GM12878 (cell line): ENCODE measurements at regions not wholly inside any gene's neighbourhood (a gene's known extent, or its start where the extent isn't known, plus 50 kb on each side); places are given as distances from the start of the nearest gene placed in this dataset.
"Not testable (repeated sequence)": the region's sequence is repeated elsewhere in the genome, so short reads cannot be mapped to it uniquely, and the experiment has no call there.

Experiments
- ATAC-seq: fragments of 200-7000 bp; cut with Tn5 transposase; 3 replicates; pipeline ENCODE4 v1.9.1; 2020; ENCODE audit warnings: mild to moderate bottlenecking, moderate library complexity
- BruUV-seq: library from RNA; stranded (reverse); fragments of 400-500 nt; replicated peaks from 2 replicates; lab custom pipeline; 2021; lab: Mats Ljungman, UMichigan
- CTCF ChIA-PET: fragments of 300-600 bp; sonication (Branson Sonifier 250); formaldehyde crosslinking; extraction: SDS; loops from one replicate; lab custom pipeline; 2021; ENCODE audit warnings: inconsistent platforms; lab: Yijun Ruan, JAX
- POLR2A ChIA-PET: fragments of 350-600 bp; formaldehyde crosslinking; extraction: SDS; loops from one replicate; lab custom pipeline; 2021; ENCODE audit warnings: inconsistent platforms; lab: Charles Lee
- RAD21 ChIA-PET: fragments of 300-600 bp; sonication (Branson Sonifier 250); formaldehyde crosslinking; loops from one replicate; lab custom pipeline; 2023; ENCODE audit warnings: antibody characterized with exemption; ENCODE audit not compliant: unreplicated experiment; lab: Charles Lee
- SMC1A ChIA-PET: fragments of 300-600 bp; sonication (Branson Sonifier 250); formaldehyde crosslinking; loops from one replicate; lab custom pipeline; 2023; ENCODE audit not compliant: unreplicated experiment, uncharacterized antibody; lab: Charles Lee
- DNase-seq: peaks from one replicate; pipeline ENCODE4 v3.0.0-alpha.2; 2011; ENCODE audit warnings: low read depth, low spot score
- FAIRE-seq: peaks from 3 replicates; lab custom pipeline; 2011; peaks lifted over from hg19 to GRCh38; lab: Jason Lieb, UNC
- H2AFZ ChIP-seq: 2 replicates; pipeline ENCODE4 v1.6.0; 2011; ENCODE audit warnings: low read depth, low read length, control low read depth; ENCODE audit not compliant: control insufficient read depth
- H3K27ac ChIP-seq: 2 replicates; pipeline ENCODE4 v1.5.1; 2011; ENCODE audit warnings: control low read depth; ENCODE audit not compliant: control insufficient read depth, insufficient read depth
- H3K27me3 ChIP-seq, 2 experiments: replicated peaks in 1 of 2; 2 replicates each; pipeline versions ENCODE4 v1.6.0 to v1.6.1; 2011; ENCODE audit warnings: low read length in 1 of 2; ENCODE audit not compliant: control insufficient read depth in 2 of 2, insufficient read depth in 2 of 2
- H3K36me3 ChIP-seq, 2 experiments: 2 replicates each; pipeline ENCODE4 v1.5.1; 2011; ENCODE audit warnings: low read length in 1 of 2; ENCODE audit not compliant: control insufficient read depth in 2 of 2, insufficient read depth in 2 of 2
- H3K4me1 ChIP-seq: 2 replicates; pipeline ENCODE4 v1.6.1; 2011; ENCODE audit warnings: mild to moderate bottlenecking, low read length, moderate library complexity, mixed read lengths; ENCODE audit not compliant: control insufficient read depth, insufficient read depth
- H3K4me2 ChIP-seq: 2 replicates; pipeline ENCODE4 v1.6.0; 2011; ENCODE audit warnings: control low read depth; ENCODE audit not compliant: control insufficient read depth, insufficient read depth
- H3K4me3 ChIP-seq: fragments of 200-600 bp; sonication (generic); 2 replicates; pipeline ENCODE4 v1.5.1; 2016
- H3K79me2 ChIP-seq: 2 replicates; pipeline ENCODE4 v1.6.0; 2011; ENCODE audit warnings: low read length; ENCODE audit not compliant: control insufficient read depth, insufficient read depth
- H3K9ac ChIP-seq: 2 replicates; pipeline ENCODE4 v1.8.0; 2011; ENCODE audit warnings: low read length, control low read depth, mixed read lengths; ENCODE audit not compliant: control insufficient read depth, insufficient read depth
- H3K9me3 ChIP-seq: replicated peaks from 3 replicates; pipeline ENCODE4 v1.5.1; 2011; ENCODE audit warnings: mild to moderate bottlenecking, low read length; ENCODE audit not compliant: control insufficient read depth, insufficient read depth
- H4K20me1 ChIP-seq: 2 replicates; pipeline ENCODE4 v1.6.0; 2011; ENCODE audit not compliant: control insufficient read depth, insufficient read depth
- BHLHE40 ChIP-seq, 2 experiments: fragments of 450-650 bp in 1 of 2; IDR thresholded peaks; 2 replicates each; pipeline ENCODE4 v1.6.1; 2011 to 2017; ENCODE audit warnings: low read depth in 2 of 2, borderline replicate concordance in 1 of 2, improper control_type of control experiment in 1 of 2, low read length in 1 of 2, mild to moderate bottlenecking in 1 of 2
- CEBPZ ChIP-seq: fragments of 150-350 bp; IDR thresholded peaks from 2 replicates; pipeline ENCODE4 v1.6.1; 2016; ENCODE audit warnings: low read depth, low read length
- TCF7 ChIP-seq: IDR thresholded peaks from 2 replicates; pipeline ENCODE4 v1.6.1; 2014; ENCODE audit warnings: antibody characterized with exemption, borderline replicate concordance
- WGBS: methylation state at CpG from one replicate; pipeline ENCODE4 v1.1.6; 2016; ENCODE audit warnings: low lambda C conversion rate; ENCODE audit not compliant: insufficient replicate concordance, insufficient coverage; ENCODE audit errors: missing lambda C conversion rate; 5-methylcytosine and 5-hydroxymethylcytosine counted together
- in situ Hi-C: fragments of 300-500 bp; cut with MboI; formaldehyde crosslinking; loops from 9 replicates; pipeline ENCODE4 v1.14.3; 2018; ENCODE audit warnings: mixed read lengths
- intact Hi-C: fragments of 100-400 bp; cut with micrococcal nuclease; formaldehyde crosslinking; loops from one replicate; pipeline ENCODE4 v1.14.2; 2022; ENCODE audit not compliant: unreplicated experiment

GRCh38 chr2:142615876-142616275 lies 261.6 kb upstream of the KYNU start:
- ATAC-seq (no peak), FAIRE-seq (no peak), DNase-seq (no peak)
- TF ChIP-seq CEBPZ (no peak), BHLHE40 (IDR thresholded peaks at IDR 0.05; ENCODE audit: borderline replicate concordance in 1 of 2, low read depth in 2 of 2, low read length in 1 of 2) (no peak), TCF7 (no peak)
- WGBS, result 61% methylated on average over 9 of the region's 9 CpGs
- ChIA-PET POLR2A (no interaction called here), SMC1A (no interaction called here), CTCF (interaction anchor here (1.0 kb wide), 1 partner anchor 327 kb away, joined by 3 read pairs; no protein-coding TSS in a partner anchor), RAD21 (no interaction called here)
- Histone ChIP-seq H2AFZ (no peak overlapping the region), H3K36me3 (no peaks in the 10 kb centered on the region), H3K27me3 (no peaks in the 10 kb centered on the region), H3K4me2 (no peak overlapping the region), H4K20me1 (no peaks in the 10 kb centered on the region), H3K4me1 (no peaks in the 10 kb centered on the region), H3K9ac (no peak overlapping the region), H3K9me3 (no peaks in the 10 kb centered on the region), H3K4me3 (no peak overlapping the region), H3K27ac (no peak overlapping the region), H3K79me2 (no peaks in the 10 kb centered on the region)
- in situ Hi-C loops, result no loop called here
- BruUV-seq, result no TSS peak
- intact Hi-C loops, result no loop called here

- intact Hi-C loops, H3K27me3 ChIP-seq, H3K27ac ChIP-seq, RAD21 ChIA-PET, POLR2A ChIA-PET, DNase-seq, H4K20me1 ChIP-seq, in situ Hi-C loops, H3K4me2 ChIP-seq, CTCF ChIA-PET, H3K4me1 ChIP-seq, SMC1A ChIA-PET, H3K4me3 ChIP-seq, FAIRE-seq, H3K79me2 ChIP-seq, ATAC-seq, BruUV-seq, H2AFZ ChIP-seq, H3K9me3 ChIP-seq, H3K9ac ChIP-seq, H3K36me3 ChIP-seq: not testable (repeated sequence)
- WGBS, result 70% methylated on average over 16 of the region's 17 CpGs
Measured at GRCh38 chr2:142613193-142613592, 264.3 kb upstream of the KYNU start.
